H9 (cell line): ENCODE measurements at regions not wholly inside any gene's neighbourhood (a gene's known extent, or its start where the extent isn't known, plus 50 kb on each side); places are given as distances from the start of the nearest gene placed in this dataset.
A peak's percentile ranks its signal among the peaks of the same experiment; 100 is the strongest.
"Not testable (repeated sequence)": the region's sequence is repeated elsewhere in the genome, so short reads cannot be mapped to it uniquely, and the experiment has no call there.

Source experiments
- DNase-seq: peaks from one replicate; pipeline ENCODE4 v3.0.0-alpha.2; 2017
- H2AFZ ChIP-seq: one replicate; pipeline ENCODE4 v1.6.1; 2013; ENCODE audit warnings: mild to moderate bottlenecking, low read length, control low read depth, moderate library complexity
- H2AK5ac ChIP-seq: 2 replicates; pipeline ENCODE4 v1.6.1; 2013; ENCODE audit warnings: low read length, control low read depth, mixed read lengths; ENCODE audit not compliant: insufficient read length
- H2BK120ac ChIP-seq: one replicate; pipeline ENCODE4 v1.6.1; 2013; ENCODE audit warnings: low read depth, mild to moderate bottlenecking, low read length, control low read depth, inconsistent platforms; ENCODE audit not compliant: poor library complexity, severe bottlenecking
- H2BK12ac ChIP-seq: 2 replicates; pipeline ENCODE4 v1.6.1; 2013; ENCODE audit warnings: low read length, control low read depth, mixed read lengths, low read depth; ENCODE audit not compliant: insufficient read length
- H2BK15ac ChIP-seq: 2 replicates; pipeline ENCODE4 v1.6.1; 2013; ENCODE audit warnings: low read depth, low read length, control low read depth
- H2BK20ac ChIP-seq: one replicate; pipeline ENCODE4 v1.6.1; 2013; ENCODE audit warnings: low read depth, mild to moderate bottlenecking, low read length, control low read depth, inconsistent platforms; ENCODE audit not compliant: poor library complexity, severe bottlenecking
- H2BK5ac ChIP-seq: 2 replicates; pipeline ENCODE4 v1.6.1; 2013; ENCODE audit warnings: low read length, control low read depth, mixed read lengths; ENCODE audit not compliant: insufficient read length
- H3K14ac ChIP-seq: 2 replicates; pipeline ENCODE4 v1.6.1; 2013; ENCODE audit warnings: low read length, control low read depth; ENCODE audit not compliant: insufficient read depth
- H3K18ac ChIP-seq: 2 replicates; pipeline ENCODE4 v1.6.1; 2013; ENCODE audit warnings: low read depth, mild to moderate bottlenecking, mixed read lengths, low read length, control low read depth; ENCODE audit not compliant: insufficient read length
- H3K23ac ChIP-seq: 2 replicates; pipeline ENCODE4 v1.6.1; 2013; ENCODE audit warnings: low read length, control low read depth, mixed read lengths, low read depth; ENCODE audit not compliant: insufficient read length
- H3K23me2 ChIP-seq: 2 replicates; pipeline ENCODE4 v1.6.1; 2013; ENCODE audit warnings: low read depth, mild to moderate bottlenecking, mixed read lengths, low read length, control low read depth; ENCODE audit not compliant: insufficient read length, poor library complexity, severe bottlenecking
- H3K27ac ChIP-seq: 2 replicates; pipeline ENCODE4 v1.5.1; 2013; ENCODE audit warnings: low read length, control low read depth, mixed read lengths, low read depth; ENCODE audit not compliant: insufficient read length
- H3K27me3 ChIP-seq: 2 replicates; pipeline ENCODE4 v1.6.1; 2013; ENCODE audit warnings: low read length, control low read depth, inconsistent platforms; ENCODE audit not compliant: insufficient read depth
- H3K4ac ChIP-seq: 2 replicates; pipeline ENCODE4 v1.6.1; 2013; ENCODE audit warnings: low read depth, mild to moderate bottlenecking, control low read depth, inconsistent platforms, low read length, moderate library complexity
- H3K4me1 ChIP-seq: 2 replicates; pipeline ENCODE4 v1.6.1; 2013; ENCODE audit warnings: low read length, control low read depth, inconsistent platforms; ENCODE audit not compliant: insufficient read depth
- H3K4me2 ChIP-seq: 2 replicates; pipeline ENCODE4 v1.6.1; 2013; ENCODE audit warnings: low read length, control low read depth, mixed read lengths; ENCODE audit not compliant: insufficient read length, insufficient read depth
- H3K56ac ChIP-seq: 2 replicates; pipeline ENCODE4 v1.6.1; 2013; ENCODE audit warnings: low read depth, mild to moderate bottlenecking, mixed read lengths, low read length, control low read depth; ENCODE audit not compliant: insufficient read length
- H3K79me1 ChIP-seq: 2 replicates; pipeline ENCODE4 v1.6.1; 2013; ENCODE audit warnings: low read depth, mild to moderate bottlenecking, moderate library complexity, low read length, control low read depth, inconsistent platforms; ENCODE audit not compliant: insufficient read depth, poor library complexity, severe bottlenecking
- H3K79me2 ChIP-seq: 2 replicates; pipeline ENCODE4 v1.6.1; 2013; ENCODE audit warnings: low read length, control low read depth, inconsistent platforms; ENCODE audit not compliant: insufficient read depth
- H3K9ac ChIP-seq: 2 replicates; pipeline ENCODE4 v1.6.1; 2013; ENCODE audit warnings: low read length, control low read depth, mixed read lengths; ENCODE audit not compliant: insufficient read length; ENCODE audit errors: extremely low read depth
- H3K9me3 ChIP-seq: one replicate; pipeline ENCODE4 v1.6.1; 2013; ENCODE audit warnings: low read depth, low read length, inconsistent platforms; ENCODE audit not compliant: control insufficient read depth
- H3T11ph ChIP-seq: one replicate; pipeline ENCODE4 v1.6.1; 2013; ENCODE audit warnings: mild to moderate bottlenecking, low read length, control low read depth, inconsistent platforms
- H4K20me1 ChIP-seq: one replicate; pipeline ENCODE4 v1.6.1; 2013; ENCODE audit not compliant: control insufficient read depth, insufficient read length, insufficient read depth
- H4K5ac ChIP-seq: 2 replicates; pipeline ENCODE4 v1.6.1; 2013; ENCODE audit warnings: low read depth, mild to moderate bottlenecking, mixed read lengths, low read length, control low read depth; ENCODE audit not compliant: insufficient read length
- H4K8ac ChIP-seq: replicated peaks from 2 replicates; pipeline ENCODE4 v1.6.1; 2013; ENCODE audit warnings: low read length, control low read depth, mixed read lengths, low read depth; ENCODE audit not compliant: insufficient read length
- H4K91ac ChIP-seq: 2 replicates; pipeline ENCODE4 v1.6.1; 2013; ENCODE audit warnings: low read depth, mild to moderate bottlenecking, moderate library complexity, mixed read lengths, low read length, control low read depth; ENCODE audit not compliant: insufficient read length
- H3K27ac Mint-ChIP-seq, 3 experiments: 2 replicates in 2 of 3; 3 replicates in 1 of 3; pipeline ENCODE4 v1.8.0; 2020 to 2021; ENCODE audit warnings: mixed read lengths in 3 of 3, mild to moderate bottlenecking in 1 of 3, moderate library complexity in 1 of 3
- H3K27me3 Mint-ChIP-seq: 2 replicates; pipeline ENCODE4 v1.8.0; 2021; ENCODE audit warnings: low read depth, mild to moderate bottlenecking, moderate library complexity, mixed read lengths
- H3K36me3 Mint-ChIP-seq, 3 experiments: 2 replicates in 2 of 3; 3 replicates in 1 of 3; pipeline ENCODE4 v1.8.0; 2020 to 2021; ENCODE audit warnings: low read depth in 3 of 3, mixed read lengths in 3 of 3; ENCODE audit not compliant: insufficient read depth in 1 of 3
- H3K4me1 Mint-ChIP-seq, 2 experiments: 2 replicates each; pipeline ENCODE4 v1.8.0; 2020; ENCODE audit warnings: mixed read lengths in 2 of 2
- H3K4me3 Mint-ChIP-seq, 2 experiments: 2 replicates in 1 of 2; 3 replicates in 1 of 2; pipeline ENCODE4 v1.8.0; 2020 to 2021; ENCODE audit warnings: mild to moderate bottlenecking in 2 of 2, mixed read lengths in 2 of 2, moderate library complexity in 1 of 2
- H3K9me3 Mint-ChIP-seq, 2 experiments: 2 replicates in 1 of 2; 3 replicates in 1 of 2; pipeline ENCODE4 v1.8.0; 2020; ENCODE audit warnings: mild to moderate bottlenecking in 2 of 2, mixed read lengths in 2 of 2, moderate library complexity in 1 of 2
- WGBS: extraction: QIAGEN DNeasy Blood & Tissue Kit; methylation state at CpG from one replicate; pipeline ENCODE4 v1.1.7; 2013; ENCODE audit warnings: missing lambda C conversion rate, low lambda C conversion rate, mixed read lengths; ENCODE audit not compliant: insufficient read length; ENCODE audit errors: extremely low coverage; 5-methylcytosine and 5-hydroxymethylcytosine counted together
- TF ChIP-seq, protein P1 (sequence below): fragments of 200-600 bp; sonication (generic); conservative IDR thresholded peaks from 3 replicates; pipeline ENCODE4 v1.8.0; 2021; ENCODE audit warnings: antibody characterized with exemption, mild to moderate bottlenecking

DNA sequence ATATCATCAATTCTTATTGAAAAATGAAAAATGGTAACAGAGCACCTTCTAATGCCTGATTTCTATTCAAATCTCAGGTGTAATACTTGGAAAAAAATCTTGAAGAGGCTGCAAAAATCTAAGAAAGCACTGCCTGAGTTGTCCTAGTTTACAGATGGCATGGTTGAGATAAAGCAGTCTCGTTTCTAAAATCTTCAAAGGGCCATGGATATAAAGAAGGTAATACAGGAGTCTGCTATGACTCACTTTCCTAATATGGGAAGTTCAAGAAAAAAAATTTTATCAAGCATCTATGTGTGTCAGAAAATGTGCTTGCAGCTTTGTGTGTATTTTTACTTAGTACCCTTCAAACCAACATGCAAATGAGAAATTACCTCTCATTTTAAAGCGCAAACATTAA, 163.3 kb downstream of the DMAC1 start:
- Histone ChIP-seq H2BK120ac (no peak overlapping the region), H4K8ac (no peak overlapping the region), H3K79me2 (no peaks in the 10 kb centered on the region), H2BK20ac (no peak overlapping the region), H2BK15ac (no peak overlapping the region), H2AFZ (no peak overlapping the region), H4K91ac (no peak overlapping the region), H3K9me3 (no peaks in the 10 kb centered on the region), H3K4me1 (no peaks in the 10 kb centered on the region), H4K5ac (no peak overlapping the region), H3K79me1 (no peaks in the 10 kb centered on the region), H4K20me1 (no peaks in the 10 kb centered on the region), H2AK5ac (no peak overlapping the region), H3K9ac (no peak overlapping the region), H3K18ac (no peak overlapping the region), H2BK12ac (no peak overlapping the region), H3K27me3 (no peaks in the 10 kb centered on the region), H2BK5ac (no peak overlapping the region), H3K56ac (no peak overlapping the region), H3K23me2 (no peaks in the 10 kb centered on the region), H3K23ac (no peak overlapping the region), H3K14ac (no peak overlapping the region), H3K27ac (no peak overlapping the region), H3K4ac (no peak overlapping the region), H3T11ph (no peak overlapping the region), H3K4me2 (no peak overlapping the region)
- no peak overlapping the region for H3K27ac Mint-ChIP-seq
- H3K9me3 Mint-ChIP-seq: peaks cover 0 to 5% of the 10 kb centered on the region in 2 experiments; a peak in 2 of 5 replicates
- H3K36me3 Mint-ChIP-seq: no peaks in the 10 kb centered on the region
- no peak for DNase-seq
- TF ChIP-seq, protein P1, sequence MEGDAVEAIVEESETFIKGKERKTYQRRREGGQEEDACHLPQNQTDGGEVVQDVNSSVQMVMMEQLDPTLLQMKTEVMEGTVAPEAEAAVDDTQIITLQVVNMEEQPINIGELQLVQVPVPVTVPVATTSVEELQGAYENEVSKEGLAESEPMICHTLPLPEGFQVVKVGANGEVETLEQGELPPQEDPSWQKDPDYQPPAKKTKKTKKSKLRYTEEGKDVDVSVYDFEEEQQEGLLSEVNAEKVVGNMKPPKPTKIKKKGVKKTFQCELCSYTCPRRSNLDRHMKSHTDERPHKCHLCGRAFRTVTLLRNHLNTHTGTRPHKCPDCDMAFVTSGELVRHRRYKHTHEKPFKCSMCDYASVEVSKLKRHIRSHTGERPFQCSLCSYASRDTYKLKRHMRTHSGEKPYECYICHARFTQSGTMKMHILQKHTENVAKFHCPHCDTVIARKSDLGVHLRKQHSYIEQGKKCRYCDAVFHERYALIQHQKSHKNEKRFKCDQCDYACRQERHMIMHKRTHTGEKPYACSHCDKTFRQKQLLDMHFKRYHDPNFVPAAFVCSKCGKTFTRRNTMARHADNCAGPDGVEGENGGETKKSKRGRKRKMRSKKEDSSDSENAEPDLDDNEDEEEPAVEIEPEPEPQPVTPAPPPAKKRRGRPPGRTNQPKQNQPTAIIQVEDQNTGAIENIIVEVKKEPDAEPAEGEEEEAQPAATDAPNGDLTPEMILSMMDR: no peak
- H3K4me1 Mint-ChIP-seq: peaks cover 0 to 5% of the 10 kb centered on the region in 2 experiments; a peak in 1 of 4 replicates
- no peaks in the 10 kb centered on the region for H3K27me3 Mint-ChIP-seq
- no CpG with 5 or more reads among the region's 2 CpGs for WGBS
- H3K4me3 Mint-ChIP-seq: no peak overlapping the region

DNA sequence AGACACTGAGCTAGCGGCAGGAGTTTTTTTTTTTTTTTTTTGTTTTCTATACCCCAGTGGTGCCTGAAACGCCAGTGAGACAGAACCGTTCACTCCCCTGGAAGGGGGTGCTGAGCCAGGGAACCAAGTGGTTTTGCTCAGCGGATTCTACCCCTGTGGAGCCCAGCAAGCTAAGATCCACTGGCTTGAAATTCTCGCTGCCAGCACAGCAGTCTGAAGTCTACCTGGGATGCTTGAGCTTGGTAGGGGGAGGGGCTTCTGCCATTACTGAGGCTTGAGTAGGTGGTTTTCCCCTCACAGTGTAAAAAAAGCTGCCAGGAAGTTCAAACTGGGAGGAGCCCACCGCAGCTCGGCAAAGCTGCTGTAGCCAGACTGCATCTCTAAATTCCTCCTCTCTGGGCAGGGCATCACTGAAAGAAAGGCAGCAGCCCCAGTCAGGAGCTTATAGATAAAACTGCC, 173.0 kb downstream of the DMAC1 start:
- peak; percentile 84 for DNase-seq
- H3K56ac ChIP-seq, H4K91ac ChIP-seq, H3K23me2 ChIP-seq, H3T11ph ChIP-seq, H3K79me1 ChIP-seq, H3K23ac ChIP-seq, H3K14ac ChIP-seq, H3K9me3 ChIP-seq, H4K8ac ChIP-seq, H3K9ac ChIP-seq, H3K4me2 ChIP-seq, H2BK5ac ChIP-seq, H3K79me2 ChIP-seq, H2BK12ac ChIP-seq, H3K36me3 Mint-ChIP-seq, H4K5ac ChIP-seq, H3K27me3 ChIP-seq, H2BK120ac ChIP-seq, H2AFZ ChIP-seq, H3K4ac ChIP-seq, H3K9me3 Mint-ChIP-seq, H3K4me1 ChIP-seq, H4K20me1 ChIP-seq, H3K27ac ChIP-seq, H2AK5ac ChIP-seq, H2BK20ac ChIP-seq, H3K18ac ChIP-seq, H2BK15ac ChIP-seq, H3K27ac Mint-ChIP-seq: not testable (repeated sequence)
- Mint-ChIP-seq H3K27me3 (peaks cover 36% of the 10 kb centered on the region), H3K4me3 (peak overlapping the region; percentile 13 to 35; a peak in 2 of 5 replicates), H3K4me1 (peaks cover 2 to 14% of the 10 kb centered on the region in 2 experiments; a peak in 2 of 4 replicates)
- WGBS: no CpG with 5 or more reads among the region's 7 CpGs
